Stimulated activated memory B cell treated with anti-CD40 and anti-IgM and Interleukin-4, amounts not matched to agents 10 μg/mL and 1 μg/mL and 100 μg/mL, for 72 hours (primary cell): ENCODE measurements at regions not wholly inside any gene's neighbourhood (a gene's known extent, or its start where the extent isn't known, plus 50 kb on each side); places are given as distances from the start of the nearest gene placed in this dataset.

Experiments
- ATAC-seq: fragments of 150-1000 bp; cut with Tn5 transposase; 2 replicates; pipeline ENCODE4 v1.10.0; 2021
- H3K27ac Mint-ChIP-seq: one replicate; pipeline ENCODE4 v1.8.0; 2022; ENCODE audit warnings: mild to moderate bottlenecking, mixed read lengths
- H3K27me3 Mint-ChIP-seq: one replicate; pipeline ENCODE4 v1.8.0; 2022; ENCODE audit warnings: mixed read lengths
- H3K36me3 Mint-ChIP-seq: one replicate; pipeline ENCODE4 v1.8.0; 2022; ENCODE audit warnings: mixed read lengths
- H3K4me1 Mint-ChIP-seq: one replicate; pipeline ENCODE4 v1.8.0; 2022; ENCODE audit warnings: mixed read lengths
- H3K4me3 Mint-ChIP-seq: one replicate; pipeline ENCODE4 v1.8.0; 2022; ENCODE audit warnings: mild to moderate bottlenecking, moderate library complexity, mixed read lengths
- H3K9me3 Mint-ChIP-seq: one replicate; pipeline ENCODE4 v1.8.0; 2022; ENCODE audit warnings: mixed read lengths

GRCh38 chr12:68102731-68103130 lies 56.8 kb downstream of the IFNG start:
- Mint-ChIP-seq H3K4me1 (no peaks in the 10 kb centered on the region), H3K27ac (no peak overlapping the region)

GRCh38 chr12:68102163-68102562 lies 57.4 kb downstream of the IFNG start:
- H3K4me1 Mint-ChIP-seq = no peaks in the 10 kb centered on the region

More at GRCh38 chr12:68102731-68103130, 56.8 kb downstream of the IFNG start:
- no peaks in the 10 kb centered on the region for H3K36me3 Mint-ChIP-seq
- H3K27me3 Mint-ChIP-seq = no peaks in the 10 kb centered on the region
- no peaks in the 10 kb centered on the region for H3K9me3 Mint-ChIP-seq
- ATAC-seq = no peak
- H3K4me3 Mint-ChIP-seq = no peak overlapping the region

GRCh38 chr12:68100241-68100640 lies 59.3 kb downstream of the IFNG start:
- no peaks in the 10 kb centered on the region for H3K9me3 Mint-ChIP-seq
- H3K27me3 Mint-ChIP-seq = no peaks in the 10 kb centered on the region
- H3K27ac Mint-ChIP-seq = no peak overlapping the region
- no peaks in the 10 kb centered on the region for H3K36me3 Mint-ChIP-seq
- H3K4me3 Mint-ChIP-seq = no peak overlapping the region
- H3K4me1 Mint-ChIP-seq = no peaks in the 10 kb centered on the region
- ATAC-seq = no peak

More at GRCh38 chr12:68102163-68102562, 57.4 kb downstream of the IFNG start:
- H3K27ac Mint-ChIP-seq = no peak overlapping the region
- H3K9me3 Mint-ChIP-seq = no peaks in the 10 kb centered on the region
- no peaks in the 10 kb centered on the region for H3K36me3 Mint-ChIP-seq
- H3K4me3 Mint-ChIP-seq = no peak overlapping the region
- no peak for ATAC-seq
- no peaks in the 10 kb centered on the region for H3K27me3 Mint-ChIP-seq

GRCh38 chr12:68098939-68099338 lies 60.6 kb downstream of the IFNG start:
- no peaks in the 10 kb centered on the region for H3K36me3 Mint-ChIP-seq
- H3K4me1 Mint-ChIP-seq = no peaks in the 10 kb centered on the region
- H3K27ac Mint-ChIP-seq = no peak overlapping the region
- H3K4me3 Mint-ChIP-seq = no peak overlapping the region
- ATAC-seq = no peak
- H3K27me3 Mint-ChIP-seq = no peaks in the 10 kb centered on the region
- no peaks in the 10 kb centered on the region for H3K9me3 Mint-ChIP-seq

- Mint-ChIP-seq H3K4me3 (no peak overlapping the region), H3K27ac (no peak overlapping the region), H3K9me3 (no peaks in the 10 kb centered on the region), H3K4me1 (no peaks in the 10 kb centered on the region), H3K27me3 (no peaks in the 10 kb centered on the region), H3K36me3 (peaks cover 6% of the 10 kb centered on the region)
- ATAC-seq = no peak
Observed at GRCh38 chr12:68097386-68097785, 62.2 kb downstream of the IFNG start.

GRCh38 chr12:68094645-68095395 lies 64.7 kb downstream of the IFNG start:
- no peaks in the 10 kb centered on the region for H3K4me1 Mint-ChIP-seq
- H3K27me3 Mint-ChIP-seq = no peaks in the 10 kb centered on the region
- H3K9me3 Mint-ChIP-seq = peaks cover 2% of the 10 kb centered on the region
- no peak overlapping the region for H3K27ac Mint-ChIP-seq
- peaks cover 13% of the 10 kb centered on the region for H3K36me3 Mint-ChIP-seq
- no peak for ATAC-seq
- H3K4me3 Mint-ChIP-seq = no peak overlapping the region

GRCh38 chr12:68094195-68094594 lies 65.3 kb downstream of the IFNG start:
- H3K36me3 Mint-ChIP-seq = peaks cover 19% of the 10 kb centered on the region
- no peaks in the 10 kb centered on the region for H3K27me3 Mint-ChIP-seq
- H3K4me1 Mint-ChIP-seq = no peaks in the 10 kb centered on the region
- ATAC-seq = no peak
- H3K9me3 Mint-ChIP-seq = peaks cover 7% of the 10 kb centered on the region
- H3K4me3 Mint-ChIP-seq = no peak overlapping the region
- no peak overlapping the region for H3K27ac Mint-ChIP-seq

- Mint-ChIP-seq H3K27me3 (no peaks in the 10 kb centered on the region), H3K27ac (no peak overlapping the region), H3K4me1 (no peaks in the 10 kb centered on the region), H3K4me3 (no peak overlapping the region), H3K9me3 (peaks cover 12% of the 10 kb centered on the region), H3K36me3 (peaks cover 23% of the 10 kb centered on the region)
- no peak for ATAC-seq
Observed at GRCh38 chr12:68092976-68093375, 66.6 kb downstream of the IFNG start.

- Mint-ChIP-seq H3K4me1 (no peaks in the 10 kb centered on the region), H3K36me3 (peaks cover 32% of the 10 kb centered on the region), H3K27ac (no peak overlapping the region), H3K9me3 (peaks cover 17% of the 10 kb centered on the region), H3K4me3 (no peak overlapping the region), H3K27me3 (no peaks in the 10 kb centered on the region)
- no peak for ATAC-seq
Observed at GRCh38 chr12:68089101-68089500, 70.4 kb downstream of the IFNG start.

- Mint-ChIP-seq H3K27me3 (no peaks in the 10 kb centered on the region), H3K36me3 (peaks cover 46% of the 10 kb centered on the region), H3K4me1 (no peaks in the 10 kb centered on the region), H3K27ac (no peak overlapping the region), H3K4me3 (no peak overlapping the region), H3K9me3 (peaks cover 30% of the 10 kb centered on the region)
- ATAC-seq = no peak
Observed at GRCh38 chr12:68086019-68086603, 73.4 kb downstream of the IFNG start.

- no peaks in the 10 kb centered on the region for H3K27me3 Mint-ChIP-seq
- H3K27ac Mint-ChIP-seq = no peak overlapping the region
- no peak for ATAC-seq
- H3K4me3 Mint-ChIP-seq = no peak overlapping the region
- H3K36me3 Mint-ChIP-seq = peaks cover 55% of the 10 kb centered on the region
- no peaks in the 10 kb centered on the region for H3K4me1 Mint-ChIP-seq
- peaks cover 18% of the 10 kb centered on the region for H3K9me3 Mint-ChIP-seq
Observed at GRCh38 chr12:68081561-68081960, 78.0 kb downstream of the IFNG start.

- no peak for ATAC-seq
- H3K27ac Mint-ChIP-seq = no peak overlapping the region
- H3K4me3 Mint-ChIP-seq = no peak overlapping the region
- no peaks in the 10 kb centered on the region for H3K4me1 Mint-ChIP-seq
- H3K27me3 Mint-ChIP-seq = no peaks in the 10 kb centered on the region
- H3K36me3 Mint-ChIP-seq = peaks cover 59% of the 10 kb centered on the region
- H3K9me3 Mint-ChIP-seq = peaks cover 16% of the 10 kb centered on the region
Observed at GRCh38 chr12:68080577-68080976, 79.0 kb downstream of the IFNG start.

- Mint-ChIP-seq H3K4me3 (no peak overlapping the region), H3K9me3 (peaks cover 12% of the 10 kb centered on the region), H3K27ac (no peak overlapping the region), H3K36me3 (peaks cover 52% of the 10 kb centered on the region), H3K27me3 (no peaks in the 10 kb centered on the region), H3K4me1 (no peaks in the 10 kb centered on the region)
- ATAC-seq = no peak
Observed at GRCh38 chr12:68078737-68079136, 80.8 kb downstream of the IFNG start.

GRCh38 chr12:68075416-68075815 lies 84.1 kb downstream of the IFNG start:
- Mint-ChIP-seq H3K27ac (no peak overlapping the region), H3K4me1 (peaks cover 3% of the 10 kb centered on the region), H3K36me3 (peaks cover 34% of the 10 kb centered on the region), H3K4me3 (no peak overlapping the region), H3K9me3 (no peaks in the 10 kb centered on the region), H3K27me3 (no peaks in the 10 kb centered on the region)
- no peak for ATAC-seq

- Mint-ChIP-seq H3K9me3 (no peaks in the 10 kb centered on the region), H3K27me3 (no peaks in the 10 kb centered on the region), H3K27ac (no peak overlapping the region), H3K4me3 (no peak overlapping the region), H3K4me1 (peaks cover 9% of the 10 kb centered on the region), H3K36me3 (peaks cover 30% of the 10 kb centered on the region)
- no peak for ATAC-seq
Observed at GRCh38 chr12:68074306-68075027, 85.1 kb downstream of the IFNG start.

- H3K4me1 Mint-ChIP-seq = peaks cover 18% of the 10 kb centered on the region
- H3K9me3 Mint-ChIP-seq = peaks cover 7% of the 10 kb centered on the region
- peaks cover 31% of the 10 kb centered on the region for H3K36me3 Mint-ChIP-seq
- H3K27ac Mint-ChIP-seq = no peak overlapping the region
- H3K27me3 Mint-ChIP-seq = no peaks in the 10 kb centered on the region
- H3K4me3 Mint-ChIP-seq = no peak overlapping the region
- ATAC-seq = no peak
Observed at GRCh38 chr12:68070957-68071356, 81.7 kb downstream of the IFNG-AS1 start.
